ENCODE measurements at regions not wholly inside any gene's neighbourhood (a gene's known extent, or its start where the extent isn't known, plus 50 kb on each side); places are given as distances from the start of the nearest gene placed in this dataset.

- no peak overlapping the region for H3K4me3 Mint-ChIP-seq (ENCODE audit: unreplicated experiment)
- H3K27ac Mint-ChIP-seq (ENCODE audit: unreplicated experiment) = no peak overlapping the region
- no peaks in the 10 kb centered on the region for H3K36me3 Mint-ChIP-seq (ENCODE audit: low read depth, unreplicated experiment)
- no peaks in the 10 kb centered on the region for H3K4me1 Mint-ChIP-seq (ENCODE audit: unreplicated experiment)
- H3K27me3 Mint-ChIP-seq (ENCODE audit: unreplicated experiment) = no peaks in the 10 kb centered on the region
- DNase-seq (ENCODE audit: low spot score) = no peak
- no peaks in the 10 kb centered on the region for H3K9me3 Mint-ChIP-seq (ENCODE audit: unreplicated experiment)
- TF ChIP-seq CTCF (IDR thresholded peaks at IDR 0.05; ENCODE audit: unreplicated experiment) = no peak
Observed at GRCh38 chr5:52582313-52582712, 205.4 kb upstream of the ITGA1 start.

GRCh38 chr5:52587131-52587530 lies 200.6 kb upstream of the ITGA1 start:
- no peak for TF ChIP-seq CTCF (IDR thresholded peaks at IDR 0.05; ENCODE audit: unreplicated experiment)
- DNase-seq (ENCODE audit: low spot score) = no peak
- no peaks in the 10 kb centered on the region for H3K27me3 Mint-ChIP-seq (ENCODE audit: unreplicated experiment)
- no peak overlapping the region for H3K4me3 Mint-ChIP-seq (ENCODE audit: unreplicated experiment)
- H3K4me1 Mint-ChIP-seq (ENCODE audit: unreplicated experiment) = no peaks in the 10 kb centered on the region
- H3K9me3 Mint-ChIP-seq (ENCODE audit: unreplicated experiment) = no peaks in the 10 kb centered on the region
- no peaks in the 10 kb centered on the region for H3K36me3 Mint-ChIP-seq (ENCODE audit: low read depth, unreplicated experiment)
- H3K27ac Mint-ChIP-seq (ENCODE audit: unreplicated experiment) = no peak overlapping the region

- H3K4me1 Mint-ChIP-seq (ENCODE audit: unreplicated experiment) = no peaks in the 10 kb centered on the region
- peaks cover 4% of the 10 kb centered on the region for H3K9me3 Mint-ChIP-seq (ENCODE audit: unreplicated experiment)
- no peak overlapping the region for H3K4me3 Mint-ChIP-seq (ENCODE audit: unreplicated experiment)
- no peak overlapping the region for H3K27ac Mint-ChIP-seq (ENCODE audit: unreplicated experiment)
- H3K36me3 Mint-ChIP-seq (ENCODE audit: low read depth, unreplicated experiment) = no peaks in the 10 kb centered on the region
- DNase-seq (ENCODE audit: low spot score) = no peak
- TF ChIP-seq CTCF (IDR thresholded peaks at IDR 0.05; ENCODE audit: unreplicated experiment) = no peak
- no peaks in the 10 kb centered on the region for H3K27me3 Mint-ChIP-seq (ENCODE audit: unreplicated experiment)
Observed at GRCh38 chr5:52597625-52598024, 190.1 kb upstream of the ITGA1 start.

GRCh38 chr5:52598968-52599367 lies 188.7 kb upstream of the ITGA1 start:
- DNase-seq (ENCODE audit: low spot score) = no peak
- no peak for TF ChIP-seq CTCF (IDR thresholded peaks at IDR 0.05; ENCODE audit: unreplicated experiment)
- no peaks in the 10 kb centered on the region for H3K27me3 Mint-ChIP-seq (ENCODE audit: unreplicated experiment)
- no peaks in the 10 kb centered on the region for H3K36me3 Mint-ChIP-seq (ENCODE audit: low read depth, unreplicated experiment)
- no peak overlapping the region for H3K27ac Mint-ChIP-seq (ENCODE audit: unreplicated experiment)
- no peaks in the 10 kb centered on the region for H3K4me1 Mint-ChIP-seq (ENCODE audit: unreplicated experiment)
- no peak overlapping the region for H3K4me3 Mint-ChIP-seq (ENCODE audit: unreplicated experiment)
- peaks cover 4% of the 10 kb centered on the region for H3K9me3 Mint-ChIP-seq (ENCODE audit: unreplicated experiment)

GRCh38 chr5:52603778-52604554 lies 183.8 kb upstream of the ITGA1 start:
- H3K27me3 Mint-ChIP-seq (ENCODE audit: unreplicated experiment) = no peaks in the 10 kb centered on the region
- no peak for TF ChIP-seq CTCF (IDR thresholded peaks at IDR 0.05; ENCODE audit: unreplicated experiment)
- no peak overlapping the region for H3K27ac Mint-ChIP-seq (ENCODE audit: unreplicated experiment)
- DNase-seq (ENCODE audit: low spot score) = no peak
- H3K36me3 Mint-ChIP-seq (ENCODE audit: low read depth, unreplicated experiment) = no peaks in the 10 kb centered on the region
- H3K4me3 Mint-ChIP-seq (ENCODE audit: unreplicated experiment) = no peak overlapping the region
- H3K9me3 Mint-ChIP-seq (ENCODE audit: unreplicated experiment) = no peaks in the 10 kb centered on the region
- H3K4me1 Mint-ChIP-seq (ENCODE audit: unreplicated experiment) = no peaks in the 10 kb centered on the region

Measured in endothelial cell (in vitro differentiated cells).